ENCODE measurements at regions not wholly inside any gene's neighbourhood (a gene's known extent, or its start where the extent isn't known, plus 50 kb on each side); places are given as distances from the start of the nearest gene placed in this dataset.

DNA sequence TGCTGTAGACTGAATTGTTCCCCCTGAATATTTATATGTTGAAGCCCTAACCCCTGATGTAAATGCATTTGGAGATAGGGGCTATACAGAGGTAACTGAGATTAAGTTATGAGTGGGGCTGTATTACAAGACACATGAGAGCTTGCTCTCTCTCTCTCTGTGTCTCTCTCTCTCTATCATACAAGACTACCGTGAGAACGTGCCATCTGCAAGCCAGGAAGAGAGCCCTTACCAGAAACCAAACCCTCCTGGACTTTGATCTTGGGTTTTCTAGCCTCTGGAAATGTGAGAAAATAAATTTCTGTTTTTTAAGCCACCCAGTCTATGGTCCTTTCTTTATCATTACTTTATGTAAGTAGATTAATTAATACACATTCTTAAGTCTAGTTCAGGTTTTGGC is 249.3 kb upstream of the MAN1A1 start:
- Histone ChIP-seq H2AFZ (no peak overlapping the region), H3K4me3 (no peak overlapping the region), H3F3A (ENCODE audit: insufficient read depth) (peaks cover 19% of the 10 kb centered on the region), H4K20me1 (ENCODE audit: insufficient read depth) (no peaks in the 10 kb centered on the region), H3K4me2 (ENCODE audit: unreplicated experiment) (no peak overlapping the region), H3K79me2 (ENCODE audit: insufficient read depth) (no peaks in the 10 kb centered on the region), H3K27ac (no peak overlapping the region), H3K27me3 (replicated peaks; ENCODE audit: insufficient read depth) (no peaks in the 10 kb centered on the region), H3K9ac (no peak overlapping the region), H3K9me2 (ENCODE audit: insufficient read depth) (no peaks in the 10 kb centered on the region; the same call in 1 of the 2 replicates), H3K36me3 (ENCODE audit: low read depth) (no peaks in the 10 kb centered on the region), H3K9me3 (ENCODE audit: low read depth) (no peaks in the 10 kb centered on the region), H3K4me1 (ENCODE audit: insufficient read depth) (peaks cover 16% of the 10 kb centered on the region)
- no peak for TF ChIP-seq EZH2 (IDR thresholded peaks at IDR 0.05; ENCODE audit: insufficient read depth, poor library complexity, severe bottlenecking)
- no peak for TF ChIP-seq EZH2phosphoT487 (IDR thresholded peaks at IDR 0.05; ENCODE audit: insufficient read depth, low read depth)
- in situ Hi-C loops (cut with MboI) = no loop called here
- 94 to 98% methylated on average over 2 of the region's 2 CpGs for WGBS, 2 experiments (ENCODE audit: low coverage in 1 of 2, low lambda C conversion rate in 2 of 2, missing lambda C conversion rate in 2 of 2)
- DNase-seq = no peak

DNA sequence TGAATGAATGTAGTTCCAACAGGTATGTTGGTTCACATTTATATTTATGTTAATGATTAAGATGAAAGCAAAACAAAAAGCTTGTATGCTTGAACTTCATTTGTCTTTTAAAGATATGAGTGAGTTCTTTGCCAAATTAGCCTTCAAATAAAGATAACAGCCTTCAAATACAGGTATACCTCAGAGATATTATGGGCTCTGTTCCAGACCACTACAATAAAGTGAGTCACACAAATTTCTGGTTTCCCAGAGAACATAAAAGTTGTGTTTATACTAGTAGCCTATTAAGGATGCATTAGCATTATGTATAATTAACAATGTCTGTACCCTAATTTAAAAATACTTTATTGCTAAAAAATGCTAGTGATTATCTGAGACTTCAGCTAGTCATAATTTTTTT is 245.3 kb upstream of the MAN1A1 start:
- Histone ChIP-seq H3K9ac (no peak overlapping the region), H3K27me3 (replicated peaks; ENCODE audit: insufficient read depth) (no peaks in the 10 kb centered on the region), H3K4me2 (ENCODE audit: unreplicated experiment) (no peak overlapping the region), H3K79me2 (ENCODE audit: insufficient read depth) (no peaks in the 10 kb centered on the region), H4K20me1 (ENCODE audit: insufficient read depth) (no peaks in the 10 kb centered on the region), H3F3A (ENCODE audit: insufficient read depth) (no peaks in the 10 kb centered on the region), H3K9me3 (ENCODE audit: low read depth) (no peaks in the 10 kb centered on the region), H3K4me1 (ENCODE audit: insufficient read depth) (peaks cover 18% of the 10 kb centered on the region), H3K9me2 (ENCODE audit: insufficient read depth) (no peaks in the 10 kb centered on the region), H2AFZ (no peak overlapping the region), H3K27ac (no peak overlapping the region), H3K4me3 (no peak overlapping the region), H3K36me3 (ENCODE audit: low read depth) (no peaks in the 10 kb centered on the region)
- DNase-seq = no peak
- in situ Hi-C loops (cut with MboI) = no loop called here
- TF ChIP-seq EZH2 (IDR thresholded peaks at IDR 0.05; ENCODE audit: insufficient read depth, poor library complexity, severe bottlenecking) = no peak
- TF ChIP-seq EZH2phosphoT487 (IDR thresholded peaks at IDR 0.05; ENCODE audit: insufficient read depth, low read depth) = no peak

DNA sequence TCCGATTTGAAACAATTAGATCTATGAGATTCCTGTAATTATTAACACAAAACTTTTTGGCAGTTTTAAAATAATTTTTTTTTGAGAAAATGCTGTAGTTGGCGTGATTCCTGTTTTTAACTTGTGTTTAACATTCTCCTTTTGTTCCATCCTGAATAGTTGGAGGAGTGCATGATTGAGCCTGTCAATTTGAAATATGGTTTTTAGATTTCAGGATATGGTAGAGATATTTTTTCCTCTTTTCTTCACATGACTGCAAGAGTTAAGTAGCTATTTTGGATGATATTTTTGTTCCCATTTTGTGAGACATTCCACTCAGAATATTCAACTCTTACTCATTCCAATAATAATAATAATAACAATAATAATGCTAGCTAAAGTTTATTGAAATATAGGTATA is 241.7 kb upstream of the MAN1A1 start:
- peak overlapping the region; percentile 14 for H3K4me2 ChIP-seq (ENCODE audit: unreplicated experiment)
- no peak overlapping the region for H3K9ac ChIP-seq
- H3K27me3 ChIP-seq (replicated peaks; ENCODE audit: insufficient read depth) = no peaks in the 10 kb centered on the region
- H3K36me3 ChIP-seq (ENCODE audit: low read depth) = no peaks in the 10 kb centered on the region
- H2AFZ ChIP-seq = no peak overlapping the region
- in situ Hi-C loops (cut with MboI) = no loop called here
- DNase-seq = no peak
- H3K9me3 ChIP-seq (ENCODE audit: low read depth) = no peaks in the 10 kb centered on the region
- H3K4me1 ChIP-seq (ENCODE audit: insufficient read depth) = peaks cover 20% of the 10 kb centered on the region
- WGBS, 2 experiments (ENCODE audit: low coverage in 1 of 2, low lambda C conversion rate in 2 of 2, missing lambda C conversion rate in 2 of 2) = 80 to 90% methylated on average over 2 of the region's 2 CpGs
- no peak for TF ChIP-seq EZH2 (IDR thresholded peaks at IDR 0.05; ENCODE audit: insufficient read depth, poor library complexity, severe bottlenecking)
- TF ChIP-seq EZH2phosphoT487 (IDR thresholded peaks at IDR 0.05; ENCODE audit: insufficient read depth, low read depth) = no peak
- no peaks in the 10 kb centered on the region for H4K20me1 ChIP-seq (ENCODE audit: insufficient read depth)
- H3K9me2 ChIP-seq (ENCODE audit: insufficient read depth) = no peaks in the 10 kb centered on the region
- H3F3A ChIP-seq (ENCODE audit: insufficient read depth) = no peaks in the 10 kb centered on the region
- H3K27ac ChIP-seq = no peak overlapping the region
- no peaks in the 10 kb centered on the region for H3K79me2 ChIP-seq (ENCODE audit: insufficient read depth)
- no peak overlapping the region for H3K4me3 ChIP-seq

DNA sequence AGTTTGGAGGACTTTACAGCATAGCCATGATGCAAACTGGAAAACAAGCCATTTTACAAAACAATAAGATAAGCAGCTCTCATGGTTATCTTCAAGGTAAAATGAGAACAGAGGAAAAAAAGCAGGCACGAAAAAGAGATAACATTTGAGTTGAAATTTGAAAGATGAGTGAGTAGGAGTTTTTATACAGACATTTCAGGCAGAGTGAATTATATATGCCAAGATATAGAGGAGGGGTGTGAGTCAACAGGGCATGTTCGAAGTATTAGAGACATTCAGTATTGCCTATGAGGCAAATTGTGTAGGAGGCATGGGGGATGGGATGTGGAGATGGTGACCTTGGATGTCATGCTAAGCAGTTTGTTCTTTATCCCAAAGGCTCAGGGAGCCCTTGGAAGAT is 240.5 kb upstream of the MAN1A1 start:
- TF ChIP-seq EZH2phosphoT487 (IDR thresholded peaks at IDR 0.05; ENCODE audit: insufficient read depth, low read depth) = no peak
- no peak for TF ChIP-seq EZH2 (IDR thresholded peaks at IDR 0.05; ENCODE audit: insufficient read depth, poor library complexity, severe bottlenecking)
- Histone ChIP-seq H3K79me2 (ENCODE audit: insufficient read depth) (no peaks in the 10 kb centered on the region), H2AFZ (no peak overlapping the region), H3K9me2 (ENCODE audit: insufficient read depth) (no peaks in the 10 kb centered on the region), H3K27ac (no peak overlapping the region), H3K27me3 (replicated peaks; ENCODE audit: insufficient read depth) (no peaks in the 10 kb centered on the region), H3K4me2 (ENCODE audit: unreplicated experiment) (no peak overlapping the region), H3K9ac (no peak overlapping the region), H4K20me1 (ENCODE audit: insufficient read depth) (no peaks in the 10 kb centered on the region), H3K9me3 (ENCODE audit: low read depth) (no peaks in the 10 kb centered on the region), H3K36me3 (ENCODE audit: low read depth) (no peaks in the 10 kb centered on the region), H3K4me1 (ENCODE audit: insufficient read depth) (peaks cover 20% of the 10 kb centered on the region), H3F3A (ENCODE audit: insufficient read depth) (no peaks in the 10 kb centered on the region), H3K4me3 (no peak overlapping the region)
- no peak for DNase-seq
- 75 to 80% methylated on average over 2 of the region's 2 CpGs for WGBS, 2 experiments (ENCODE audit: low coverage in 1 of 2, low lambda C conversion rate in 2 of 2, missing lambda C conversion rate in 2 of 2)
- in situ Hi-C loops (cut with MboI) = no loop called here

DNA sequence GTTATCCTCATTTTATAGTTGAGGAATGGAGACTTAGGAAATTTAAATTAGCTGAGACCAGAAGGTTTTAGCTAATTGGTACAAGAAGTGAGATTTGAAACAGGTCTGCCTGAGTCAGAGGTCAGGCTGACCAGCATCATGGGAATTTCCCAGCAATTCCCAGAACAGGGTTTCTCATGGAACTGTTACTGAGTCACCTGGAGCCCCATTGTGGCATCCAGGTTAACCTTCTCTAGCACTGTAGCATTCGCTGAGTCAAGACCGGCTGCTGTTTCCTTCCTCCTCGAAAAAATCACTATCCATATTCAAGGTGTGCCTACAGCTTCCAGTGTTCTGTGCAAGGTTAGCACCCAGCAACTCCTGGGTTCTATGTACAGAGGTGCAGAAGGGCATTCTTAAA is 238.0 kb upstream of the MAN1A1 start:
- H3K9me2 ChIP-seq (ENCODE audit: insufficient read depth) = no peaks in the 10 kb centered on the region
- no peaks in the 10 kb centered on the region for H3K36me3 ChIP-seq (ENCODE audit: low read depth)
- no peaks in the 10 kb centered on the region for H4K20me1 ChIP-seq (ENCODE audit: insufficient read depth)
- no peak overlapping the region for H3K27ac ChIP-seq
- no peaks in the 10 kb centered on the region for H3F3A ChIP-seq (ENCODE audit: insufficient read depth)
- peak; percentile 39 for DNase-seq
- 95 to 97% methylated on average over 3 of the region's 3 CpGs for WGBS, 2 experiments (ENCODE audit: low coverage in 1 of 2, low lambda C conversion rate in 2 of 2, missing lambda C conversion rate in 2 of 2)
- no peaks in the 10 kb centered on the region for H3K9me3 ChIP-seq (ENCODE audit: low read depth)
- in situ Hi-C loops (cut with MboI) = no loop called here
- no peak for TF ChIP-seq EZH2phosphoT487 (IDR thresholded peaks at IDR 0.05; ENCODE audit: insufficient read depth, low read depth)
- H2AFZ ChIP-seq = no peak overlapping the region
- H3K4me1 ChIP-seq (ENCODE audit: insufficient read depth) = peaks cover 20% of the 10 kb centered on the region
- H3K27me3 ChIP-seq (replicated peaks; ENCODE audit: insufficient read depth) = no peaks in the 10 kb centered on the region
- H3K9ac ChIP-seq = no peak overlapping the region
- no peak overlapping the region for H3K4me3 ChIP-seq
- no peak overlapping the region for H3K4me2 ChIP-seq (ENCODE audit: unreplicated experiment)
- H3K79me2 ChIP-seq (ENCODE audit: insufficient read depth) = no peaks in the 10 kb centered on the region
